Mammary epithelial cell (primary cell): ENCODE measurements at regions not wholly inside any gene's neighbourhood (a gene's known extent, or its start where the extent isn't known, plus 50 kb on each side); places are given as distances from the start of the nearest gene placed in this dataset.

Experiments used
- EZH2 ChIP-seq: IDR thresholded peaks from 2 replicates; pipeline ENCODE4 v1.6.1; 2012; ENCODE audit warnings: low read length, inconsistent platforms, borderline replicate concordance
- TF ChIP-seq, protein P1 (sequence below), 2 donors: IDR thresholded peaks in 1 of 2; conservative IDR thresholded peaks in 1 of 2; 2 replicates each; pipeline ENCODE4 v1.5.1; 2011 to 2012; ENCODE audit warnings: inconsistent platforms in 2 of 2, low read length in 2 of 2, mild to moderate bottlenecking in 2 of 2, control low read depth in 1 of 2, low read depth in 1 of 2; ENCODE audit not compliant: insufficient read depth in 1 of 2; ENCODE audit errors: extremely low read depth in 1 of 2

DNA sequence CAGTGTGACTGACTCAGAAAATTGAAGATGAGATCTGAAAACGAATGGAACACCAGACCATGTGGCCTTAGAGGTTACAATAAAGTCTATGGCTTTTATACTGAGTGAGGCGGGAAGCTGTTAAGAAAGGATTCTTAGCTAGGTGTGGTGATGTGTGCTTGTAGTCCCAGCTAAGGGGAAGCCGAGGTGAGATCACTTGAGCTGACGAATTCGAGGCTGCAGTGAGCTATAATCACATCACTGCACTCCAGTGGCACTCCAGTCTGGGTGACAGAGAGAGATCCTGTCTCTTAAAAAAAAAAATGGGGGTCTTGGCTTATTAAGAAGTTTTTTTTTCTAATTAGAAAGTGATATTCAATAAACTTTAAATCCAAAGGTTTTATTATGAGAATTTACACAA lies 678.6 kb downstream of the TMTC2 start:
- TF ChIP-seq, protein P1, sequence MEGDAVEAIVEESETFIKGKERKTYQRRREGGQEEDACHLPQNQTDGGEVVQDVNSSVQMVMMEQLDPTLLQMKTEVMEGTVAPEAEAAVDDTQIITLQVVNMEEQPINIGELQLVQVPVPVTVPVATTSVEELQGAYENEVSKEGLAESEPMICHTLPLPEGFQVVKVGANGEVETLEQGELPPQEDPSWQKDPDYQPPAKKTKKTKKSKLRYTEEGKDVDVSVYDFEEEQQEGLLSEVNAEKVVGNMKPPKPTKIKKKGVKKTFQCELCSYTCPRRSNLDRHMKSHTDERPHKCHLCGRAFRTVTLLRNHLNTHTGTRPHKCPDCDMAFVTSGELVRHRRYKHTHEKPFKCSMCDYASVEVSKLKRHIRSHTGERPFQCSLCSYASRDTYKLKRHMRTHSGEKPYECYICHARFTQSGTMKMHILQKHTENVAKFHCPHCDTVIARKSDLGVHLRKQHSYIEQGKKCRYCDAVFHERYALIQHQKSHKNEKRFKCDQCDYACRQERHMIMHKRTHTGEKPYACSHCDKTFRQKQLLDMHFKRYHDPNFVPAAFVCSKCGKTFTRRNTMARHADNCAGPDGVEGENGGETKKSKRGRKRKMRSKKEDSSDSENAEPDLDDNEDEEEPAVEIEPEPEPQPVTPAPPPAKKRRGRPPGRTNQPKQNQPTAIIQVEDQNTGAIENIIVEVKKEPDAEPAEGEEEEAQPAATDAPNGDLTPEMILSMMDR (conservative IDR thresholded peaks at IDR 0.05 in 1 of 2, IDR thresholded peaks at IDR 0.05 in 1 of 2; ENCODE audit: extremely low read depth in 1 of 2, insufficient read depth in 1 of 2, low read depth in 1 of 2, low read length in 2 of 2): no peak
- TF ChIP-seq EZH2: no peak
